ENCODE measurements at regions not wholly inside any gene's neighbourhood (a gene's known extent, or its start where the extent isn't known, plus 50 kb on each side); places are given as distances from the start of the nearest gene placed in this dataset.

DNA sequence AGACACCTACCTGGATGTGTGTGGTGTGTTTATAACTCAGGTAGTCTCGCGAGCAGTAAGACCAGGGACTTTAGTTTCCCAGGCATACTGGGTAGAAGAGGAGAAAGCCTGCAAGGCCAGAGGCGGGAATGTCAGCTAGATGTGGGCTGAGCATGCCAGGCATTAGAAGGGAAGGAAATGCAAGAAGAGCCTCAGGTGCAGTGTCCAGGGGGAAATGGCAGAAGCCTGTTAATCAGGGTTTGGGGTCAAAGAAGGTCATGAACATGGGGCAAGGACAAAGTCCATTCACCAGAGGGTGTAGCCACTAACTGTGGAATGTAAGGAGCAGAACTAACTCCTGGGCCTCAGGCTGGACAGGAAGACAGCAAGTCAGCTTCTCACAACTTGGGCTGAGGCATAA, 305.0 kb downstream of the SMOC2 start:
- ChIA-PET CTCF (no interaction called here), POLR2A (ENCODE audit: unreplicated experiment) (no interaction called here)
- H3K4me2 ChIP-seq, result no peak overlapping the region
- no peak for TF ChIP-seq EZH2 (IDR thresholded peaks at IDR 0.05; ENCODE audit: low read depth)
- TF ChIP-seq, protein P1, sequence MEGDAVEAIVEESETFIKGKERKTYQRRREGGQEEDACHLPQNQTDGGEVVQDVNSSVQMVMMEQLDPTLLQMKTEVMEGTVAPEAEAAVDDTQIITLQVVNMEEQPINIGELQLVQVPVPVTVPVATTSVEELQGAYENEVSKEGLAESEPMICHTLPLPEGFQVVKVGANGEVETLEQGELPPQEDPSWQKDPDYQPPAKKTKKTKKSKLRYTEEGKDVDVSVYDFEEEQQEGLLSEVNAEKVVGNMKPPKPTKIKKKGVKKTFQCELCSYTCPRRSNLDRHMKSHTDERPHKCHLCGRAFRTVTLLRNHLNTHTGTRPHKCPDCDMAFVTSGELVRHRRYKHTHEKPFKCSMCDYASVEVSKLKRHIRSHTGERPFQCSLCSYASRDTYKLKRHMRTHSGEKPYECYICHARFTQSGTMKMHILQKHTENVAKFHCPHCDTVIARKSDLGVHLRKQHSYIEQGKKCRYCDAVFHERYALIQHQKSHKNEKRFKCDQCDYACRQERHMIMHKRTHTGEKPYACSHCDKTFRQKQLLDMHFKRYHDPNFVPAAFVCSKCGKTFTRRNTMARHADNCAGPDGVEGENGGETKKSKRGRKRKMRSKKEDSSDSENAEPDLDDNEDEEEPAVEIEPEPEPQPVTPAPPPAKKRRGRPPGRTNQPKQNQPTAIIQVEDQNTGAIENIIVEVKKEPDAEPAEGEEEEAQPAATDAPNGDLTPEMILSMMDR (conservative IDR thresholded peaks at IDR 0.05), result no peak
- no peak overlapping the region for H3K4me3 ChIP-seq
- no peaks in the 10 kb centered on the region for H3K9me2 ChIP-seq (ENCODE audit: insufficient read depth)
- no peaks in the 10 kb centered on the region for H3K9me3 ChIP-seq (ENCODE audit: insufficient read depth, low read depth)
- H4K20me1 ChIP-seq (ENCODE audit: insufficient read depth), result no peaks in the 10 kb centered on the region
- no peaks in the 10 kb centered on the region for H3K4me1 ChIP-seq (replicated peaks; ENCODE audit: insufficient read depth)
- H3K27me3 ChIP-seq (ENCODE audit: insufficient read depth, low read depth), result no peaks in the 10 kb centered on the region
- no peaks in the 10 kb centered on the region for H3K36me3 ChIP-seq (ENCODE audit: low read depth)
- H3K27ac ChIP-seq, result no peak overlapping the region
- H2AFZ ChIP-seq, result no peak overlapping the region
- no peaks in the 10 kb centered on the region for H3F3A ChIP-seq (ENCODE audit: insufficient read depth, low read depth)
- BruUV-seq (replicated peaks), result no TSS peak
- DNase-seq, result no peak
- intact Hi-C loops (cut with micrococcal nuclease; ENCODE audit: unreplicated experiment), result no loop called here
- no peaks in the 10 kb centered on the region for H3K79me2 ChIP-seq (ENCODE audit: low read depth)

DNA sequence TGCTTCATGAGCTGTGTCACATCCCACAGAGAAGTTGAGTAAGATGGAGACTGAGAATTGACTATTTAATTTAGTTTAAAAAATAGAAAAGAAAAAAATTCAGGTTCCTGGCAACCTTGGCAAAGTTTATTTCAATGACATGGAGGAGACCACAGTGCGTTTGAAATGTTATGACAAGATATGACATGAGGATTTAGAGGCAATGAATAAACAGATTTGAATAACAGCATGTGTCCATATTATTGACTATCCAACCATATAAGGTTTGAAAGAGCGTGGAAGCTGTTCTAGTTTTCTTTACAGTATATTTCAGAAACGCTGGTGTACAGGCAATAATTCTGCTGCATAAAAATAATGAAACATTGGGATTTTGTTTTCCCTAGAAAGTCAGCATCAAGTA, 303.9 kb downstream of the SMOC2 start:
- H3K4me1 ChIP-seq (replicated peaks; ENCODE audit: insufficient read depth), result no peaks in the 10 kb centered on the region
- H3K9me3 ChIP-seq (ENCODE audit: insufficient read depth, low read depth), result no peaks in the 10 kb centered on the region
- POLR2A ChIA-PET (ENCODE audit: unreplicated experiment), result no interaction called here
- H3K4me3 ChIP-seq, result no peak overlapping the region
- H3K9me2 ChIP-seq (ENCODE audit: insufficient read depth), result no peaks in the 10 kb centered on the region
- CTCF ChIA-PET, result no interaction called here
- H3K79me2 ChIP-seq (ENCODE audit: low read depth), result no peaks in the 10 kb centered on the region
- H2AFZ ChIP-seq, result no peak overlapping the region
- BruUV-seq (replicated peaks), result no TSS peak
- no peaks in the 10 kb centered on the region for H3K27me3 ChIP-seq (ENCODE audit: insufficient read depth, low read depth)
- no peaks in the 10 kb centered on the region for H4K20me1 ChIP-seq (ENCODE audit: insufficient read depth)
- no peaks in the 10 kb centered on the region for H3K36me3 ChIP-seq (ENCODE audit: low read depth)
- no peak overlapping the region for H3K27ac ChIP-seq
- DNase-seq, result no peak
- TF ChIP-seq, protein P1 (conservative IDR thresholded peaks at IDR 0.05), result no peak
- no peak for TF ChIP-seq EZH2 (IDR thresholded peaks at IDR 0.05; ENCODE audit: low read depth)
- intact Hi-C loops (cut with micrococcal nuclease; ENCODE audit: unreplicated experiment), result no loop called here
- no peak overlapping the region for H3K4me2 ChIP-seq
- H3F3A ChIP-seq (ENCODE audit: insufficient read depth, low read depth), result no peaks in the 10 kb centered on the region

DNA sequence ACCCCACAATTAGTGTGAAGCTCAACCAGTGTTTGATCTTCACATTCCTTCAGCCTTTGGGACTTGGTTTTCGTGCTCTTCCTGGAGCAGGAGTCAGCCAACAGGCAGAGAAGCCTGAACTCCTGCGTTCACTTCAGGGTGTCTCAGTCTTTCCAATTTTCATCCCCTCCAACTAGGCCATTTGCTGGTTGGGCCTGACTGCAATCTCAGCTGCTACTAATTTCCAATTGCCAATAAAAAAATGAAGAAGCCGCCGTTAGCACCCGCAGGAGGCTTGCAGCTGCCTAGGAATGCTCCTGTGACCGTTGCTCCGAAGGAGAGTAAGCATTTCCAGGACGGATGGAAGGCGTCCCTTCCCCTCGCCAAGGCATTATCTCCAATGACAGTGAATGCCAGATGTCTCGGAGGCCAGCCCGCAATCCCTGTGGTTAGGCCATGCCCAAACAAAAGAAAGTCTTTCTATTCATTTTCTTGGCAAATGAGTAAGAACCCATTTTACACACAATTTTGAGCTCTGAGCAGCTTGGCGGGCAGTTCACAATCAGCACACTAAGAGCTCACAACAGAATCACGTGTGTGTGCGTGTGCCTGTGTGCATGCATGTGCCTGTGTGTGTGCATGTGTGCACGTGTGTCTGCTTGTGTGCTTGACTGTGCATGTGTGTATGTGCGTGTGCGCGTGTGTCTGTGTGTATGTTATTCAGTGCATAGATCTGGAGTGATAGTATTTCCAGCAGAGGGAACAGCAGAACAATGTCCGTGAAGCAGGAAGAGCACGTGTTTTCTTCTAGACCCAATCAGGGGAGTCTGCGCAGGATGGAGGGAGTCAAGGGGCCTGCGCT, 301.2 kb downstream of the SMOC2 start:
- H3F3A ChIP-seq (ENCODE audit: insufficient read depth, low read depth), result no peaks in the 10 kb centered on the region
- DNase-seq, result no peak
- H4K20me1 ChIP-seq (ENCODE audit: insufficient read depth), result no peaks in the 10 kb centered on the region
- H3K27ac ChIP-seq, result no peak overlapping the region
- H3K9me2 ChIP-seq (ENCODE audit: insufficient read depth), result no peaks in the 10 kb centered on the region
- intact Hi-C loops (cut with micrococcal nuclease; ENCODE audit: unreplicated experiment), result no loop called here
- ChIA-PET POLR2A (ENCODE audit: unreplicated experiment) (no interaction called here), CTCF (no interaction called here)
- no peak overlapping the region for H3K4me3 ChIP-seq
- no peaks in the 10 kb centered on the region for H3K36me3 ChIP-seq (ENCODE audit: low read depth)
- H3K4me2 ChIP-seq, result no peak overlapping the region
- H3K4me1 ChIP-seq (replicated peaks; ENCODE audit: insufficient read depth), result no peaks in the 10 kb centered on the region
- no TSS peak for BruUV-seq (replicated peaks)
- no peak overlapping the region for H2AFZ ChIP-seq
- H3K79me2 ChIP-seq (ENCODE audit: low read depth), result no peaks in the 10 kb centered on the region
- H3K9me3 ChIP-seq (ENCODE audit: insufficient read depth, low read depth), result no peaks in the 10 kb centered on the region
- H3K27me3 ChIP-seq (ENCODE audit: insufficient read depth, low read depth), result no peaks in the 10 kb centered on the region
- no peak for TF ChIP-seq EZH2 (IDR thresholded peaks at IDR 0.05; ENCODE audit: low read depth)
- TF ChIP-seq, protein P1 (conservative IDR thresholded peaks at IDR 0.05), result no peak
